Lung (tissue), 11 donors: ENCODE measurements at regions not wholly inside any gene's neighbourhood (a gene's known extent, or its start where the extent isn't known, plus 50 kb on each side); places are given as distances from the start of the nearest gene placed in this dataset.

Experiments
- ATAC-seq: fragments of 200-7000 bp; cut with Tn5 transposase; one replicate; pipeline ENCODE4 v1.9.1; 2020; ENCODE audit warnings: moderate number of reproducible peaks; ENCODE audit not compliant: insufficient read depth, low FRiP score
- DNase-seq, 3 donors: peaks; one replicate each; pipeline ENCODE4 v3.0.0-alpha.2; 2013 to 2017
- H3K27ac ChIP-seq, 2 donors: one replicate each; pipeline ENCODE4 v1.5.1; 2013; ENCODE audit warnings: mild to moderate bottlenecking in 2 of 2, moderate library complexity in 2 of 2, control low read depth in 1 of 2, inconsistent platforms in 1 of 2, low read depth in 1 of 2, low read length in 1 of 2
- H3K27me3 ChIP-seq, 3 donors: one replicate each; pipeline ENCODE4 v1.5.1; 2013; ENCODE audit warnings: low read length in 2 of 3; ENCODE audit not compliant: control insufficient read depth in 3 of 3, insufficient read depth in 3 of 3
- H3K36me3 ChIP-seq, 4 donors: one replicate each; pipeline ENCODE4 v1.5.1; 2013; ENCODE audit warnings: low read length in 4 of 4, mild to moderate bottlenecking in 1 of 4, moderate library complexity in 1 of 4; ENCODE audit not compliant: control insufficient read depth in 4 of 4, insufficient read depth in 4 of 4
- H3K4me1 ChIP-seq, 5 donors: one replicate each; pipeline ENCODE4 v1.5.1; 2013; ENCODE audit warnings: low read length in 5 of 5, mild to moderate bottlenecking in 2 of 5, moderate library complexity in 1 of 5; ENCODE audit not compliant: control insufficient read depth in 5 of 5, insufficient read depth in 5 of 5
- H3K4me3 ChIP-seq: one replicate; pipeline ENCODE4 v1.5.1; 2013; ENCODE audit warnings: mild to moderate bottlenecking, control low read depth, moderate library complexity
- H3K9ac ChIP-seq, 2 donors: one replicate each; pipeline ENCODE4 v1.5.1; 2013; ENCODE audit warnings: low read length in 2 of 2, control low read depth in 1 of 2; ENCODE audit not compliant: insufficient read depth in 1 of 2
- H3K9me3 ChIP-seq, 4 donors: one replicate each; pipeline ENCODE4 v1.5.1; 2013; ENCODE audit warnings: low read length in 3 of 4, mild to moderate bottlenecking in 1 of 4, moderate library complexity in 1 of 4; ENCODE audit not compliant: control insufficient read depth in 4 of 4, insufficient read depth in 3 of 4
- CTCF ChIP-seq: IDR thresholded peaks from 2 replicates; pipeline ENCODE4 v1.5.1; 2012; ENCODE audit warnings: mild to moderate bottlenecking; ENCODE audit errors: control extremely low read depth, extremely low read depth
- WGBS, 2 donors: extraction: QIAGEN DNeasy Blood & Tissue Kit; methylation state at CpG; one replicate each; pipeline ENCODE4 v1.1.7; 2013; 5-methylcytosine and 5-hydroxymethylcytosine counted together
- donor health status: control.
- donor health status: control.
- donor health status: Bipolar disorder and iron deficiency.
- donor health status: healthy.
- donor health status: DM: yes; HTN: yes; CAD: no.

- Histone ChIP-seq H3K27ac (no peak overlapping the region), H3K9me3 (no peaks in the 10 kb centered on the region), H3K27me3 (no peaks in the 10 kb centered on the region), H3K4me3 (no peak overlapping the region), H3K36me3 (no peaks in the 10 kb centered on the region), H3K9ac (no peak overlapping the region), H3K4me1 (no peaks in the 10 kb centered on the region)
- no peak for TF ChIP-seq CTCF
- DNase-seq (no peak), ATAC-seq (no peak)
- WGBS, 2 donors: 66 to 86% methylated on average over 2 of the region's 2 CpGs
These were observed 752.5 kb downstream of the CCSER2 start for GRCh38 chr10:85080934-85081333.

GRCh38 chr10:85098835-85099521 is 770.6 kb downstream of the CCSER2 start:
- Histone ChIP-seq H3K9me3 (peaks cover 0 to 2% (median 0%) of the 10 kb centered on the region in 4 donors), H3K36me3 (no peaks in the 10 kb centered on the region), H3K27me3 (no peaks in the 10 kb centered on the region), H3K4me3 (no peak overlapping the region), H3K27ac (no peak overlapping the region), H3K4me1 (no peaks in the 10 kb centered on the region), H3K9ac (no peak overlapping the region)
- DNase-seq: no peak
- no peak for TF ChIP-seq CTCF
- no peak for ATAC-seq
- 87 to 91% methylated on average over 3 of the region's 3 CpGs for whole genome bisulfite sequencing, 2 donors

- ATAC-seq: no peak
- Histone ChIP-seq H3K27ac (no peak overlapping the region), H3K36me3 (no peaks in the 10 kb centered on the region), H3K9ac (no peak overlapping the region), H3K4me3 (no peak overlapping the region), H3K4me1 (no peaks in the 10 kb centered on the region), H3K9me3 (peaks cover 0 to 2% (median 0%) of the 10 kb centered on the region in 4 donors), H3K27me3 (no peaks in the 10 kb centered on the region)
- TF ChIP-seq CTCF: no peak
- DNase-seq: no peak
These were observed 772.1 kb downstream of the CCSER2 start for GRCh38 chr10:85100495-85100894.
